ENCODE measurements at regions not wholly inside any gene's neighbourhood (a gene's known extent, or its start where the extent isn't known, plus 50 kb on each side); places are given as distances from the start of the nearest gene placed in this dataset.

GRCh38 chr14:27338012-27338411 is 740.2 kb upstream of the NOVA1 start:
- TF ChIP-seq ZNF132 (tag by site-specific recombination; IDR thresholded peaks at IDR 0.05; ENCODE audit: borderline replicate concordance) (no peak), PRDM2 (tag by site-specific recombination; IDR thresholded peaks at IDR 0.05; ENCODE audit: borderline replicate concordance) (no peak), CTCF (tag by site-specific recombination; IDR thresholded peaks at IDR 0.05) (no peak), INSM2 (tag by site-specific recombination; IDR thresholded peaks at IDR 0.05) (no peak), ZNF121 (tag by site-specific recombination; IDR thresholded peaks at IDR 0.05) (no peak), ZNF580 (tag by site-specific recombination; IDR thresholded peaks at IDR 0.05) (no peak), ZNF280D (tag by site-specific recombination; IDR thresholded peaks at IDR 0.05) (no peak), ZNF560 (tag by site-specific recombination; IDR thresholded peaks at IDR 0.05; ENCODE audit: borderline replicate concordance) (no peak), ZNF768 (tag by site-specific recombination; IDR thresholded peaks at IDR 0.05) (no peak), ZNF423 (tag by site-specific recombination; IDR thresholded peaks at IDR 0.05) (no peak), ZNF324 (tag by site-specific recombination; IDR thresholded peaks at IDR 0.05) (no peak), ZNF530 (tag by site-specific recombination; IDR thresholded peaks at IDR 0.05; ENCODE audit: low read depth) (no peak)

All from HEK293 (cell line).